ENCODE measurements at regions not wholly inside any gene's neighbourhood (a gene's known extent, or its start where the extent isn't known, plus 50 kb on each side); places are given as distances from the start of the nearest gene placed in this dataset.

- no peak overlapping the region for H3K27ac ChIP-seq (ENCODE audit: low read depth, low read length)
- H3K9me3 ChIP-seq (ENCODE audit: control insufficient read depth, insufficient read depth, low read length), result peaks cover 2% of the 10 kb centered on the region; the same call in 1 of the 2 replicates
- H3K27me3 ChIP-seq (ENCODE audit: control insufficient read depth, insufficient read depth, low read length), result no peaks in the 10 kb centered on the region
- TF ChIP-seq, protein P1, sequence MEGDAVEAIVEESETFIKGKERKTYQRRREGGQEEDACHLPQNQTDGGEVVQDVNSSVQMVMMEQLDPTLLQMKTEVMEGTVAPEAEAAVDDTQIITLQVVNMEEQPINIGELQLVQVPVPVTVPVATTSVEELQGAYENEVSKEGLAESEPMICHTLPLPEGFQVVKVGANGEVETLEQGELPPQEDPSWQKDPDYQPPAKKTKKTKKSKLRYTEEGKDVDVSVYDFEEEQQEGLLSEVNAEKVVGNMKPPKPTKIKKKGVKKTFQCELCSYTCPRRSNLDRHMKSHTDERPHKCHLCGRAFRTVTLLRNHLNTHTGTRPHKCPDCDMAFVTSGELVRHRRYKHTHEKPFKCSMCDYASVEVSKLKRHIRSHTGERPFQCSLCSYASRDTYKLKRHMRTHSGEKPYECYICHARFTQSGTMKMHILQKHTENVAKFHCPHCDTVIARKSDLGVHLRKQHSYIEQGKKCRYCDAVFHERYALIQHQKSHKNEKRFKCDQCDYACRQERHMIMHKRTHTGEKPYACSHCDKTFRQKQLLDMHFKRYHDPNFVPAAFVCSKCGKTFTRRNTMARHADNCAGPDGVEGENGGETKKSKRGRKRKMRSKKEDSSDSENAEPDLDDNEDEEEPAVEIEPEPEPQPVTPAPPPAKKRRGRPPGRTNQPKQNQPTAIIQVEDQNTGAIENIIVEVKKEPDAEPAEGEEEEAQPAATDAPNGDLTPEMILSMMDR (IDR thresholded peaks at IDR 0.05; ENCODE audit: low read depth, low read length), result no peak
- H3K4me3 ChIP-seq (ENCODE audit: low read depth, low read length), result no peak overlapping the region
- ChIA-PET POLR2A (no interaction called here), CTCF (no interaction called here)
- DNase-seq (ENCODE audit: low read depth, low spot score), result no peak
Observed at GRCh38 chr11:122062763-122063162, 53.3 kb downstream of the BLID start.

GRCh38 chr11:122059565-122059964 is 56.5 kb downstream of the BLID start:
- TF ChIP-seq, protein P1 (IDR thresholded peaks at IDR 0.05; ENCODE audit: low read depth, low read length), result no peak
- ChIA-PET CTCF (no interaction called here), POLR2A (no interaction called here)
- Histone ChIP-seq H3K27me3 (ENCODE audit: control insufficient read depth, insufficient read depth, low read length) (no peaks in the 10 kb centered on the region), H3K9me3 (ENCODE audit: control insufficient read depth, insufficient read depth, low read length) (peaks cover 2% of the 10 kb centered on the region; the same call in 1 of the 2 replicates), H3K27ac (ENCODE audit: low read depth, low read length) (no peak overlapping the region), H3K4me3 (ENCODE audit: low read depth, low read length) (no peak overlapping the region)
- no peak for DNase-seq (ENCODE audit: low read depth, low spot score)

DNA sequence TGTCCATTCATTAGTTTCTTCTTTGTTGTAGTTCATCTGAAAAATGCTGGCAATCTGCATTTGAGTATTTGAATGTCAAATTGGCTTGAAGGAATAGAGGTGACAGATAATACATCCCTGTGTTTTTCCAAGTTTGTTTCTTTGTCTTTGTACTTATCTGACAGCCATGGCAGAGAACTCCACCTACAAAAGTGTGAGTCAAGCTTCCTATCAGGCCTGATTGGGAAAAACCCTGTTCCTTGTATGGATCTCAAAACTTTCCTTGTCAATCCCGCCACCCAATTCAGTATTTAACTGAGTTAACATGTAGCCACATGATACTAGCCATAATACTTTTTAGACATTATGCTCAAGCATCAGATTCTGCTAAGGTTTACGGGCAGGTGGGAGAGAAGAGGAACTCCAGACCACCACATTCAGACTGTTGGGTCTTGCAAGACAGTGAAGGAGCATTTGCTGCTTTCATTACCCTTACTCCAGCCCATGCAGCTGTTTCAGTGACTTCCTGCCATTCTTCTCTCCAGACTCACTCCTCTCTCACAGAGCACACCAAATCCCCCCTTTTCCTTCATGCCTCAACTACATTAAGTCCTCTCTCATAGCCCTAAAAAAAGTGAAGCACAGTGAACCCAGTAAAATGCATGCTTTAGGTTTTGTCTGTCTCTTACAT is 65.9 kb downstream of the BLID start:
- H3K4me3 ChIP-seq (ENCODE audit: low read depth, low read length), result no peak overlapping the region
- no peak overlapping the region for H3K27ac ChIP-seq (ENCODE audit: low read depth, low read length)
- H3K27me3 ChIP-seq (ENCODE audit: control insufficient read depth, insufficient read depth, low read length), result no peaks in the 10 kb centered on the region
- ChIA-PET POLR2A (no interaction called here), CTCF (no interaction called here)
- no peaks in the 10 kb centered on the region; the same call in 1 of the 2 replicates for H3K9me3 ChIP-seq (ENCODE audit: control insufficient read depth, insufficient read depth, low read length)
- TF ChIP-seq, protein P1 (IDR thresholded peaks at IDR 0.05; ENCODE audit: low read depth, low read length), result no peak
- no peak for DNase-seq (ENCODE audit: low read depth, low spot score)

GRCh38 chr11:122048401-122048800 is 67.6 kb downstream of the BLID start:
- POLR2A ChIA-PET, result no interaction called here
- Histone ChIP-seq H3K27me3 (ENCODE audit: control insufficient read depth, insufficient read depth, low read length) (no peaks in the 10 kb centered on the region), H3K9me3 (ENCODE audit: control insufficient read depth, insufficient read depth, low read length) (no peaks in the 10 kb centered on the region; the same call in 1 of the 2 replicates), H3K4me3 (ENCODE audit: low read depth, low read length) (no peak overlapping the region), H3K27ac (ENCODE audit: low read depth, low read length) (no peak overlapping the region)
- DNase-seq (ENCODE audit: low read depth, low spot score), result no peak
- CTCF ChIA-PET, result no interaction called here
- TF ChIP-seq, protein P1 (IDR thresholded peaks at IDR 0.05; ENCODE audit: low read depth, low read length), result no peak

GRCh38 chr11:122046846-122047245 is 69.2 kb downstream of the BLID start:
- TF ChIP-seq, protein P1 (IDR thresholded peaks at IDR 0.05; ENCODE audit: low read depth, low read length), result no peak
- Histone ChIP-seq H3K27ac (ENCODE audit: low read depth, low read length) (peak overlapping the region; percentile 93), H3K4me3 (ENCODE audit: low read depth, low read length) (no peak overlapping the region), H3K27me3 (ENCODE audit: control insufficient read depth, insufficient read depth, low read length) (no peaks in the 10 kb centered on the region), H3K9me3 (ENCODE audit: control insufficient read depth, insufficient read depth, low read length) (no peaks in the 10 kb centered on the region; the same call in 1 of the 2 replicates)
- POLR2A ChIA-PET, result no interaction called here
- DNase-seq (ENCODE audit: low read depth, low spot score), result peak; percentile 71
- CTCF ChIA-PET, result interaction anchor here (0.6 kb wide), 1 partner anchor 392 kb away, joined by 4 read pairs; no protein-coding TSS in a partner anchor
